IMR-90 (cell line): ENCODE measurements at regions not wholly inside any gene's neighbourhood (a gene's known extent, or its start where the extent isn't known, plus 50 kb on each side); places are given as distances from the start of the nearest gene placed in this dataset.

Experiments used
- ATAC-seq: fragments of 200-7000 bp; cut with Tn5 transposase; 2 replicates; pipeline ENCODE4 v1.9.1; 2020; ENCODE audit warnings: low read depth, mild to moderate bottlenecking, moderate library complexity
- BruUV-seq: library from RNA; stranded (reverse); fragments of 400-500 nt; replicated peaks from 2 replicates; lab custom pipeline; 2021; lab: Mats Ljungman, UMichigan
- CTCF ChIA-PET: fragments of 300-600 bp; formaldehyde crosslinking; extraction: SDS; loops from one replicate; lab custom pipeline; 2021; ENCODE audit warnings: antibody characterized with exemption; lab: Yijun Ruan, JAX
- POLR2A ChIA-PET: fragments of 300-600 bp; sonication (Branson Sonifier 250); formaldehyde crosslinking; loops from one replicate; lab custom pipeline; 2022; ENCODE audit warnings: antibody characterized with exemption; ENCODE audit not compliant: unreplicated experiment; lab: Charles Lee
- DNase-seq: peaks from one replicate; pipeline ENCODE4 v3.0.0; 2013
- H2AFZ ChIP-seq: replicated peaks from 2 replicates; pipeline ENCODE3; 2013; ENCODE audit warnings: low read length, mild to moderate bottlenecking; ENCODE audit not compliant: poor library complexity
- H2AK5ac ChIP-seq: 2 replicates; pipeline ENCODE4 v1.6.1; 2013; ENCODE audit warnings: low read depth, low read length, inconsistent platforms
- H2AK9ac ChIP-seq: replicated peaks from 2 replicates; pipeline ENCODE3; 2013; ENCODE audit warnings: mild to moderate bottlenecking, low read depth, low read length, moderate library complexity; ENCODE audit not compliant: poor library complexity
- H2BK120ac ChIP-seq: 2 replicates; pipeline ENCODE4 v1.6.1; 2013; ENCODE audit warnings: low read depth, low read length, inconsistent platforms
- H2BK15ac ChIP-seq: 3 replicates; pipeline ENCODE4 v1.6.1; 2013; ENCODE audit warnings: low read depth, low read length, inconsistent platforms
- H2BK20ac ChIP-seq: 2 replicates; pipeline ENCODE4 v1.6.1; 2013; ENCODE audit warnings: low read depth, mild to moderate bottlenecking, inconsistent platforms, low read length, moderate library complexity
- H2BK5ac ChIP-seq: 2 replicates; pipeline ENCODE4 v1.6.1; 2013; ENCODE audit warnings: mild to moderate bottlenecking, low read depth, low read length, inconsistent platforms; ENCODE audit not compliant: poor library complexity, severe bottlenecking
- H3K14ac ChIP-seq: replicated peaks from 2 replicates; pipeline ENCODE4 v1.6.1; 2013; ENCODE audit warnings: low read depth, low read length, inconsistent platforms
- H3K18ac ChIP-seq: 2 replicates; pipeline ENCODE4 v1.6.1; 2013; ENCODE audit warnings: low read depth, low read length, control low read depth
- H3K23ac ChIP-seq: 2 replicates; pipeline ENCODE4 v1.6.1; 2013; ENCODE audit warnings: low read depth, low read length, inconsistent platforms
- H3K27ac ChIP-seq: 2 replicates; pipeline ENCODE4 v1.5.1; 2013; ENCODE audit warnings: mild to moderate bottlenecking, control low read depth, low read length; ENCODE audit not compliant: insufficient read depth
- H3K27me3 ChIP-seq: 2 replicates; pipeline ENCODE4 v1.6.1; 2013; ENCODE audit warnings: low read length; ENCODE audit not compliant: control insufficient read depth, insufficient read depth
- H3K36me3 ChIP-seq: 2 replicates; pipeline ENCODE4 v1.6.1; 2013; ENCODE audit warnings: low read length, mixed read lengths; ENCODE audit not compliant: control insufficient read depth, insufficient read depth
- H3K4ac ChIP-seq: 2 replicates; pipeline ENCODE4 v1.6.1; 2013; ENCODE audit warnings: low read depth, low read length, inconsistent platforms
- H3K4me1 ChIP-seq: 2 replicates; pipeline ENCODE4 v1.6.1; 2013; ENCODE audit warnings: low read length, mixed read lengths; ENCODE audit not compliant: control insufficient read depth, insufficient read depth
- H3K4me2 ChIP-seq: 2 replicates; pipeline ENCODE4 v1.6.1; 2013; ENCODE audit warnings: low read depth, mild to moderate bottlenecking, control low read depth, low read length, moderate library complexity
- H3K4me3 ChIP-seq: 2 replicates; pipeline ENCODE4 v1.5.1; 2013; ENCODE audit warnings: low read depth, mild to moderate bottlenecking, control low read depth, low read length, moderate library complexity; ENCODE audit not compliant: insufficient read depth
- H3K56ac ChIP-seq: 2 replicates; pipeline ENCODE4 v1.6.1; 2013; ENCODE audit warnings: low read length, inconsistent platforms; ENCODE audit not compliant: insufficient read depth; ENCODE audit errors: extremely low read depth
- H3K79me1 ChIP-seq, 2 experiments: 2 replicates each; pipeline ENCODE4 v1.6.1; 2013; ENCODE audit warnings: low read length in 2 of 2, inconsistent platforms in 1 of 2, low read depth in 1 of 2
- H3K9ac ChIP-seq: 2 replicates; pipeline ENCODE4 v1.6.1; 2013; ENCODE audit warnings: low read depth, low read length, control low read depth
- H3K9me1 ChIP-seq: 2 replicates; pipeline ENCODE4 v1.6.1; 2013; ENCODE audit warnings: low read length, inconsistent platforms; ENCODE audit not compliant: insufficient read depth
- H3K9me3 ChIP-seq: 2 replicates; pipeline ENCODE4 v1.6.1; 2013; ENCODE audit warnings: low read length; ENCODE audit not compliant: control insufficient read depth, insufficient read depth
- H4K20me1 ChIP-seq: 2 replicates; pipeline ENCODE4 v1.6.1; 2013; ENCODE audit warnings: low read length, inconsistent platforms; ENCODE audit not compliant: insufficient read depth
- H4K5ac ChIP-seq: 2 replicates; pipeline ENCODE4 v1.6.1; 2013; ENCODE audit warnings: mild to moderate bottlenecking, low read depth, low read length, control low read depth
- H4K8ac ChIP-seq, 2 experiments: 2 replicates each; pipeline ENCODE4 v1.6.1; 2013; ENCODE audit warnings: low read depth in 2 of 2, low read length in 2 of 2, control low read depth in 1 of 2, inconsistent platforms in 1 of 2
- H4K91ac ChIP-seq: 2 replicates; pipeline ENCODE4 v1.6.1; 2013; ENCODE audit warnings: low read depth, low read length, inconsistent platforms; ENCODE audit not compliant: insufficient read depth
- MAFK ChIP-seq: IDR thresholded peaks from 2 replicates; pipeline ENCODE4 v1.6.1; 2012; ENCODE audit warnings: low read depth, low read length, improper control_type of control experiment
- RCOR1 ChIP-seq: IDR thresholded peaks from 2 replicates; pipeline ENCODE4 v1.6.1; 2012; ENCODE audit warnings: mild to moderate bottlenecking, low read length, improper control_type of control experiment; ENCODE audit not compliant: insufficient replicate concordance
- WGBS, 2 experiments: methylation state at CpG; one replicate each; pipeline versions ENCODE4 v1.1.5 to v1.1.7; 2013; ENCODE audit warnings: missing lambda C conversion rate in 2 of 2; ENCODE audit not compliant: insufficient read length in 1 of 2; ENCODE audit errors: extremely low coverage in 2 of 2; 5-methylcytosine and 5-hydroxymethylcytosine counted together
- dilution Hi-C: fragments of 300-500 bp; cut with HindIII; formaldehyde crosslinking; loops from one replicate; pipeline ENCODE4 v1.14.3; 2018; ENCODE audit warnings: low sequenced_read_pairs; ENCODE audit not compliant: unreplicated experiment
- in situ Hi-C: fragments of 300-500 bp; cut with MboI; formaldehyde crosslinking; loops from 3 replicates; pipeline ENCODE4 v1.14.3; 2019; ENCODE audit warnings: low sequenced_read_pairs, inconsistent platforms, mixed read lengths
- intact Hi-C: fragments of 100-400 bp; cut with micrococcal nuclease; formaldehyde crosslinking; loops from 2 replicates; pipeline ENCODE4 v1.10.0; 2022

DNA sequence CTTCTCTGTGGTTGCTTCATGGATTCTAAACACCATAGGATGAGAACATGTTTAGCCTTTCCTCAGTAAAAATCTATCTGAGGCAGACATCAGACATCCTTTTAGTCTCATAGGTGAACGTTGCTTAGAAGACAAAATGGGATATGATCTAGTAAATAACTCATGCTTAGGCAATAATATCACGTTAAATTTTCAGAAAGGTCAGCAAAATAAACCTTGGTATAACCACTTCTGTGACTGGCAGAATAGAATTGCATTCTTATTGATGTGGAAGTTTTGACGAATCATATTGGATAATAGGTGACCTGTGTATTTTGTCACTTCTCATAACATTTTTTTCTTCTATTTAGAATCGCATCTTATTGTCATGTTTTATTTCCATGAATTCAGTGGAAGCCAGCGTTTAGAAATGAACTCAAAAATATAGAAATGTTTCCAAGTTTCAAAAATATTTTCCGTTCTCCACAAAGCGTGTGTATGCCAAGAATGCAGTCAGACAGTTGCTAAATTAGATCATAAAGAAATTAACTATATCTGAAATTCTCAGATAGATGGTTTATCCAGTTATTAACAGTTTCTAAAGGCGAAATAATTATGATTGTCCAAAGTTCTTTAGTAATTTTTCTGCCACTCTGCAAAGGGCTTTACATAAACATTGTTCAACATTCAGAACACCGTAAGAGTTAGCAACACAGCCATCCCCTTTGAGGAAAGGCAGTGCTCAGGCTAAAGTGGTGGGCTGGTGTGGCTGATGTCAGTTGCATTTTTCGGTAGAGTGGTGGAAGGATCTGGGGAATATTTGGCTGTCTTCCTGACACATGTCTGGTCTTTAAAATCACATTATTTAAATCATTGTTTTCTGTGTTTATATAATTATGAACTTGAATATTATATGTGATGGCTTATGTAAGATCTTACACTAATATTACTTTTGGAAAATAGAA is 827.2 kb downstream of the MTRR start:
- no peak overlapping the region for H2BK20ac ChIP-seq
- in situ Hi-C loops, result no loop called here
- ChIA-PET POLR2A (no interaction called here), CTCF (no interaction called here)
- H2AK5ac ChIP-seq, result no peak overlapping the region
- no peak overlapping the region for H3K4me3 ChIP-seq
- BruUV-seq, result no TSS peak
- no peak for TF ChIP-seq RCOR1
- peak; percentile 26; the same call in 1 of the 2 replicates for TF ChIP-seq MAFK
- ATAC-seq, result no peak
- no peak overlapping the region for H3K18ac ChIP-seq
- H3K4me2 ChIP-seq, result no peak overlapping the region
- no peak for DNase-seq
- no peak overlapping the region for H2AK9ac ChIP-seq
- no peaks in the 10 kb centered on the region for H3K9me1 ChIP-seq
- H2BK5ac ChIP-seq, result no peak overlapping the region
- H3K4ac ChIP-seq, result no peak overlapping the region
- H4K5ac ChIP-seq, result no peak overlapping the region
- H3K23ac ChIP-seq, result peak overlapping the region; percentile 55; the same call in 1 of the 2 replicates
- H3K9me3 ChIP-seq, result no peaks in the 10 kb centered on the region
- H2AFZ ChIP-seq, result no peak overlapping the region
- peaks cover 9% of the 10 kb centered on the region for H3K4me1 ChIP-seq
- no peaks in the 10 kb centered on the region for H3K27me3 ChIP-seq
- H4K91ac ChIP-seq, result no peak overlapping the region
- dilution Hi-C loops, result no loop called here
- H4K20me1 ChIP-seq, result no peaks in the 10 kb centered on the region
- H3K79me1 ChIP-seq, result no peaks in the 10 kb centered on the region
- no peaks in the 10 kb centered on the region for H3K36me3 ChIP-seq
- H3K14ac ChIP-seq, result no peak overlapping the region
- no peak overlapping the region for H2BK120ac ChIP-seq
- no peak overlapping the region for H3K56ac ChIP-seq
- H2BK15ac ChIP-seq, result no peak overlapping the region
- no peak overlapping the region for H3K9ac ChIP-seq
- no CpG with 5 or more reads among the region's 10 CpGs for WGBS, 2 experiments
- no peak overlapping the region for H4K8ac ChIP-seq
- intact Hi-C loops, result no loop called here
- H3K27ac ChIP-seq, result no peak overlapping the region
